Activated CD4-positive, alpha-beta T cell treated with anti-CD3 and anti-CD28 coated beads, Interleukin-2, amount 10 ng/mL, durations not matched to agents 24 days and 14 days (primary cell): ENCODE measurements at regions not wholly inside any gene's neighbourhood (a gene's known extent, or its start where the extent isn't known, plus 50 kb on each side); places are given as distances from the start of the nearest gene placed in this dataset.
"Not testable (repeated sequence)": the region's sequence is repeated elsewhere in the genome, so short reads cannot be mapped to it uniquely, and the experiment has no call there.

ENCODE experiments used
- DNase-seq: peaks from one replicate; pipeline ENCODE4 v3.0.0; 2022
- H3K27ac Mint-ChIP-seq: one replicate; pipeline ENCODE4 v1.8.0; 2022; ENCODE audit warnings: mild to moderate bottlenecking, mixed read lengths
- H3K27me3 Mint-ChIP-seq: one replicate; pipeline ENCODE4 v1.8.0; 2022; ENCODE audit warnings: mixed read lengths
- H3K36me3 Mint-ChIP-seq: one replicate; pipeline ENCODE4 v1.8.0; 2022; ENCODE audit warnings: low read depth, mild to moderate bottlenecking, mixed read lengths
- H3K4me1 Mint-ChIP-seq: one replicate; pipeline ENCODE4 v1.8.0; 2021; ENCODE audit warnings: mixed read lengths
- H3K4me3 Mint-ChIP-seq: one replicate; pipeline ENCODE4 v1.8.0; 2022; ENCODE audit warnings: mild to moderate bottlenecking, moderate library complexity, mixed read lengths
- H3K9me3 Mint-ChIP-seq: one replicate; pipeline ENCODE4 v1.8.0; 2021; ENCODE audit warnings: mixed read lengths
- intact Hi-C: fragments of 100-400 bp; cut with micrococcal nuclease; formaldehyde crosslinking; loops from one replicate; pipeline ENCODE4 v1.15.1; 2023

- intact Hi-C loops = no loop called here
- no peak for DNase-seq
- no peaks in the 10 kb centered on the region for H3K36me3 Mint-ChIP-seq
- no peaks in the 10 kb centered on the region for H3K27me3 Mint-ChIP-seq
- H3K4me3 Mint-ChIP-seq = no peak overlapping the region
- no peaks in the 10 kb centered on the region for H3K4me1 Mint-ChIP-seq
- no peak overlapping the region for H3K27ac Mint-ChIP-seq
- peaks cover 24% of the 10 kb centered on the region for H3K9me3 Mint-ChIP-seq
Observed at GRCh38 chr22:12613199-12613598, 2914.8 kb upstream of the OR11H1 start.

- H3K36me3 Mint-ChIP-seq, intact Hi-C loops, H3K27me3 Mint-ChIP-seq, DNase-seq, H3K27ac Mint-ChIP-seq, H3K4me1 Mint-ChIP-seq, H3K4me3 Mint-ChIP-seq: not testable (repeated sequence)
- peaks cover 23% of the 10 kb centered on the region for H3K9me3 Mint-ChIP-seq
Observed at GRCh38 chr22:12613907-12614306, 2914.1 kb upstream of the OR11H1 start.

GRCh38 chr22:12626894-12627293 is 2901.1 kb upstream of the OR11H1 start:
- H3K27ac Mint-ChIP-seq, H3K4me1 Mint-ChIP-seq, H3K4me3 Mint-ChIP-seq, DNase-seq, H3K27me3 Mint-ChIP-seq, H3K36me3 Mint-ChIP-seq, intact Hi-C loops: not testable (repeated sequence)
- H3K9me3 Mint-ChIP-seq = peaks cover 32% of the 10 kb centered on the region

GRCh38 chr22:12629815-12630214 is 2898.2 kb upstream of the OR11H1 start:
- H3K36me3 Mint-ChIP-seq, H3K27me3 Mint-ChIP-seq, DNase-seq, intact Hi-C loops, H3K4me3 Mint-ChIP-seq, H3K27ac Mint-ChIP-seq, H3K4me1 Mint-ChIP-seq: not testable (repeated sequence)
- peaks cover 42% of the 10 kb centered on the region for H3K9me3 Mint-ChIP-seq

GRCh38 chr22:12630965-12631364 is 2897.0 kb upstream of the OR11H1 start:
- H3K27ac Mint-ChIP-seq, DNase-seq, H3K27me3 Mint-ChIP-seq, H3K4me1 Mint-ChIP-seq, H3K4me3 Mint-ChIP-seq, intact Hi-C loops, H3K36me3 Mint-ChIP-seq: not testable (repeated sequence)
- peaks cover 46% of the 10 kb centered on the region for H3K9me3 Mint-ChIP-seq

GRCh38 chr22:12637566-12638166 is 2890.3 kb upstream of the OR11H1 start:
- H3K4me1 Mint-ChIP-seq, H3K27ac Mint-ChIP-seq, DNase-seq, intact Hi-C loops, H3K4me3 Mint-ChIP-seq, H3K27me3 Mint-ChIP-seq, H3K36me3 Mint-ChIP-seq: not testable (repeated sequence)
- peaks cover 53% of the 10 kb centered on the region for H3K9me3 Mint-ChIP-seq

GRCh38 chr22:12638319-12638718 is 2889.7 kb upstream of the OR11H1 start:
- H3K9me3 Mint-ChIP-seq = peaks cover 49% of the 10 kb centered on the region
- not testable (repeated sequence) for H3K27me3 Mint-ChIP-seq

More at GRCh38 chr22:12638319-12638718, 2889.7 kb upstream of the OR11H1 start:
- H3K4me3 Mint-ChIP-seq, DNase-seq, H3K27ac Mint-ChIP-seq, H3K4me1 Mint-ChIP-seq, H3K36me3 Mint-ChIP-seq, intact Hi-C loops: not testable (repeated sequence)
